ENCODE measurements at regions not wholly inside any gene's neighbourhood (a gene's known extent, or its start where the extent isn't known, plus 50 kb on each side); places are given as distances from the start of the nearest gene placed in this dataset.
"Not testable (repeated sequence)": the region's sequence is repeated elsewhere in the genome, so short reads cannot be mapped to it uniquely, and the experiment has no call there.

GRCh38 chr13:97520061-97520460 is 86.1 kb downstream of the RAP2A start:
- in situ Hi-C loops (cut with MboI; ENCODE audit: low sequenced_read_pairs), result no loop called here

DNA sequence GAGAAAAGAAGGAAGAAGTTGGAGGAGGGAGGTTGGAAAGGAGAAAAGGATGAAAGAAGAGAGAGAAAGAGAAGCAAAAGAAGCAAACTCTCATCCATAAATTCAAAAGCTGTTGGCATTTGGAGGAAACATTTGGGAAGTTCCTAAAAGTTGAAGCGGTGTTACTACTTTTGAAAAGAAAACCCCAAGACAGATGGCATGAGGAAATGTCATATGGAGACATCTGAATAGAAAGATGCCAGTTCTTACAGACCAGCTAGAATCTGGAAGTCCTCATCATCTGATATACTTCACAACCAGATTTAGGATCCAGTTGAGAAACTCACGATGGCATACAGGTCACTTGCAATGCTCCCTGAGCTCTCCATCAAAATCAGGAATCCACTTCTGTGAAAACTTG is 86.9 kb downstream of the RAP2A start:
- in situ Hi-C loops (cut with MboI; ENCODE audit: low sequenced_read_pairs), result no loop called here

GRCh38 chr13:97521726-97522125 is 87.8 kb downstream of the RAP2A start:
- in situ Hi-C loops (cut with MboI; ENCODE audit: low sequenced_read_pairs), result no loop called here

GRCh38 chr13:97522243-97522642 is 88.3 kb downstream of the RAP2A start:
- in situ Hi-C loops (cut with MboI; ENCODE audit: low sequenced_read_pairs), result no loop called here

DNA sequence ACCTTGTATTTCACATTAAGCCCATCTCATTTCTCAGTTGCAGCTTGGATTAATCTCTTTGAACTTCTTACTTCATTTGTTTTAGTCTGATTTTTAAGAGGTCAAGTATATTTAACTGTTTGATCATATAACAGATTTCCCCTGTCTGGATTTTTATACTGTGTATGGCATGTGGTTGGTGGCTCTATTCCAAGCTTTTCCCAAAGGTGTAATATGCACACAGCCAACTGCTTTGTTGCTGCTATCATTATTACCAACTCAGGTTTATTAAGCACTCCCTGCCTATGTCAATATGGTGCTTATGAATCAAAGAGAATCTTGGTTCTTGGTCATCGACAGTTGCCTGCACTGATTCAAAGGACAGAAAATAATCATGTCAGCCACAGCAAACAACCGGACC is 92.6 kb downstream of the RAP2A start:
- in situ Hi-C loops (cut with MboI; ENCODE audit: low sequenced_read_pairs), result no loop called here

- in situ Hi-C loops (cut with MboI; ENCODE audit: low sequenced_read_pairs), result no loop called here
These were observed 94.5 kb downstream of the RAP2A start for GRCh38 chr13:97528518-97528917.

DNA sequence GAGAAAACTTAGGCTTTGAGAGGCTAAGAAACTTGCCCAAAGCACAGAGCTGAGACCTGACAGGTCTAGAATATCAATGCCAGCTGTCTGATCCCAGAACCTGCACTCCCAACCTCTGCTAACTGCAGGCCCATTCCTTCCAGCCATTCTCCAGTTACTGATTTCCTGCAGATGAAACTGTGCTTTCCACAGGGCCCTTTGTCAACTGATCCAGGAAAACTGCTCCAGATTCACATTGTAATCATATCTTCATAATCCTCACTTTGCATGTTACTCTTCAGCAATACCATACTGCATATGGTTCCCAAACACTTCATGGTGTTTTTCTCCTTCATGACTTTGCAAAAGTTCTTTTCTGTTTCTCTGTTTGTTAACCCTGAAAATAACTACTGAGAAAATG is 100.6 kb downstream of the RAP2A start:
- in situ Hi-C loops (cut with MboI; ENCODE audit: low sequenced_read_pairs), result no loop called here

DNA sequence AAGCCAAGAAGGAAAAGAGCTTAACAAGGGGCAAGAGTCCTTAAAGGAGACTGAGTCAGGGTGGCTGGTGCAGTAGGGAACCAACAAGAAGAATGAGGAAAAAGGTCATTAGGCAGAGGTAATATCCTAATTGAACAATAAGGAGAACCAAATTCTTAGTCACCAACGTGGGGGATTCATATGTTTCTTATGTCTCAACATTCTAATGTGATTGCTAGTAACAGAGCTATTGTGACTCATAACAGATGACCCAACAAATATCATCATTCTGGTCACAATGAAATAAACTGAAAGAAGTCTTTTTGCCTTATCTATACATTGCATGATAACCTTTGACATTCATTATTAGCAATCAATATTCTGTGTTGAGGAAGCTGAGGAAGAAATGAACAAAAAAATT is 101.6 kb downstream of the RAP2A start:
- in situ Hi-C loops (cut with MboI; ENCODE audit: low sequenced_read_pairs), result no loop called here

GRCh38 chr13:97537110-97537509 is 103.1 kb downstream of the RAP2A start:
- in situ Hi-C loops (cut with MboI; ENCODE audit: low sequenced_read_pairs), result no loop called here

GRCh38 chr13:97538203-97538602 is 104.2 kb downstream of the RAP2A start:
- in situ Hi-C loops (cut with MboI; ENCODE audit: low sequenced_read_pairs), result no loop called here

GRCh38 chr13:97539651-97540610 is 106.0 kb downstream of the RAP2A start:
- in situ Hi-C loops (cut with MboI; ENCODE audit: low sequenced_read_pairs), result no loop called here

DNA sequence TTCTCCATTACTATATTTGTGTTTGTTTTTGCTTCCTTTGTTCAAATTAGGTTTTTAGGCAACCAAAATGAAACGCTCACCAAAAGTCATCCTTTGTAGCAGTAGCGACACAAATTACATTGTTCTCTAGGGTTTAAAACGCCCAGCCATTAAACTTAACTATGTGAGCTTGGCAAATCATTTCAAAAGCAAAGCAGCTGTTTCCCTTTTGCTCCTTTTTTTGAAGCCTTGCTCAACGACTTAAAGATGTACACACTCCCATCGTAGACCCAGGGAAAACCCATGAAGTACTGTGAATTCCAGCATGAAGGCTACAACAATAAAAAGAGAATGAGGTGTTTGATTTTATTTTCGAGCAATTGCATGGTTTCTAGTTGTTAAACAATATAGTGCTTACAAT is 106.7 kb downstream of the RAP2A start:
- in situ Hi-C loops (cut with MboI; ENCODE audit: low sequenced_read_pairs), result no loop called here

DNA sequence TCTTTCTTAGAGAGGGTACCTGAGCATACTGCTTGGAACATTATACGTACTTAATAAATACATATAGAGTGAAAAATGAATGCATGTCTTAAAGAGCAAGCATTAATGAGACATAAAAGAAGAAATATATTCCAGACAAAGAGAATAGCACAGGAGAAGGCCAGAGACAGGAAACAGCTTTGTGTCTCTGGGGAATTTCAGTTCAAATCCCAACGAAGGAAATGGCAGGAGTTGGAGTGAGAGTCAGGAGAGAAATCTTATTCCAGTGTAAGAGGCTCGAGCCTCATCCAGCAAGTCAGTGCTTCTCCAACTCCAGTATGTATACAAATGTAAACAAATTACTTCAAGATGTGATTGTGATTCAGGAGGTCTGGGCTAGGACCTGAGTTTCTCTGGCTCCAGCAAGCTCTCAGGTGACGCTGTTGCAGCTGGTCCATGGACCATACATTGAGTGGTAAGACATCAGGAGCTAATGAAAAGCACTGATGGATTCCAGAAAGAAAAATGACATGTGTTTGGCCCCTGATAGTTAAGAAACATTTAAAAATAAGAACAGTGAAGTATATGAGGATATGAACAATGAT is 108.2 kb downstream of the RAP2A start:
- in situ Hi-C loops (cut with MboI; ENCODE audit: low sequenced_read_pairs), result no loop called here

DNA sequence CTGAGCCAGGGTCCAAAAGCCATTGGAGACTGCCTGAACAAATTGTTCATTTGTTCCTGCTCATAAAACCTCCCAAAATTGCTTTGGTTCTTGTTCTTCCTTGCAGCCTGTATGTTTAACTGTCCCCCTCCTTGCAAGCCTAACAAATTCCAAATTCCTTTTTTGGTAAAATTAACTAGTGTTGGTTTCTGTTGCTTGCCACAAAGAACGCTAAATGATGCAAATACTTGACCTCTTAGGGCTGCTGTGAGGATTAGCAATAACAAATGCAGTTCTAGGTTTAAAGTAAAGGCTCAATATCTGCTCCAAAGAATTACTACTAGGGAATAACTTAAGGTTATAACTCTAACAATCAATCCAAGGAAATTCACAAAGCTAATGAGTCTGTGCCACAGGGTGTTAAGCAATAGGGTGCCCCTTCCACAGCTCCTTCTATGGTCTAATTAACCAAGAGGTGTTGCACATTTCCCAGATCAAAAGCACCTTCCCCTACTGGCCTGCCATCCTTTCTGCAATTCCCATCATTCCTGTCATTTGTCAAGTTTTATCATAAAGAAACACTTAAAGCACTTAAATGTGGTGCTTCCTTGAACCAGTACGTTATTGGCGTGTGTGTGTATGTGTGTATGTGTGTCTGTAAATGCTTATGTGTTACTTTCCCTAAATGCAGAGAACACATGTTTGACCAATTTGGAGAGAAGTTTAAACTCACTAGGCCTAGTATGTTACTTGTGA is 110.2 kb downstream of the RAP2A start:
- in situ Hi-C loops (cut with MboI; ENCODE audit: low sequenced_read_pairs), result no loop called here

GRCh38 chr13:97544971-97545499 is 111.1 kb downstream of the RAP2A start:
- in situ Hi-C loops (cut with MboI; ENCODE audit: low sequenced_read_pairs), result not testable (repeated sequence)

DNA sequence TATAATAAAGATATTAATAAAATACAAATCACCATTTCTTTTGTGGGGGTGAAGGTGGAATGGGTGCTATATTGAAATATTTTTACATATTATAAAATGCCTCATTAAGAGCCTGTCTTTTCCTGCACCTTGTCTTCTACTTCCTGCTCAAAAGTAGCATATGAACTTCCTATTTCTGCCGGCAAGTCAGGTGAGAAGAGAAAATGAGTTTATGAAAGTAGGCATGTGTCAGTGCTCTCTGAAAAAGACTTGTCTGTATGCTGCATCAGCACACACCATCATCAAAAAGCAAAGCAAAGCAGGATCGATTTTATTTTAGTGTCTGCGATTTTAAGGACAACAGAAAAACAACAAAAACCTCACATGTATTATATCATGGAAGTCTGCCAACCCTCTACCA is 114.2 kb downstream of the RAP2A start:
- in situ Hi-C loops (cut with MboI; ENCODE audit: low sequenced_read_pairs), result no loop called here

GRCh38 chr13:97548711-97549110 is 114.7 kb downstream of the RAP2A start:
- in situ Hi-C loops (cut with MboI; ENCODE audit: low sequenced_read_pairs), result no loop called here

- in situ Hi-C loops (cut with MboI; ENCODE audit: low sequenced_read_pairs), result no loop called here
These were observed 115.2 kb downstream of the RAP2A start for GRCh38 chr13:97549201-97549600.

GRCh38 chr13:97554496-97554895 is 120.5 kb downstream of the RAP2A start:
- in situ Hi-C loops (cut with MboI; ENCODE audit: low sequenced_read_pairs), result no loop called here

GRCh38 chr13:97555034-97555433 is 121.1 kb downstream of the RAP2A start:
- in situ Hi-C loops (cut with MboI; ENCODE audit: low sequenced_read_pairs), result no loop called here

GRCh38 chr13:97559030-97559429 is 125.1 kb downstream of the RAP2A start:
- in situ Hi-C loops (cut with MboI; ENCODE audit: low sequenced_read_pairs), result no loop called here

Data from HL-60/S4 treated with retinoic acid at 250 ng/mL for 4 days and 3 days (cell line).